Kidney (tissue), 13 donors: ENCODE measurements at regions not wholly inside any gene's neighbourhood (a gene's known extent, or its start where the extent isn't known, plus 50 kb on each side); places are given as distances from the start of the nearest gene placed in this dataset.

ENCODE experiments used
- DNase-seq, 5 donors: peaks; one replicate each; pipeline ENCODE4 v3.0.0-alpha.2; 2013 to 2020
- FAIRE-seq: peaks from 2 replicates; lab custom pipeline; 2012; peaks lifted over from hg19 to GRCh38; lab: Jason Lieb, UNC
- H3K27ac ChIP-seq, 2 donors: one replicate each; pipeline ENCODE4 v1.7.0; 2013; ENCODE audit warnings: low read depth in 2 of 2, low read length in 2 of 2, inconsistent platforms in 1 of 2
- H3K27me3 ChIP-seq: one replicate; pipeline ENCODE4 v1.7.1; 2013; ENCODE audit warnings: low read length, inconsistent platforms; ENCODE audit not compliant: control insufficient read depth, insufficient read depth
- H3K36me3 ChIP-seq, 3 donors: one replicate each; pipeline versions ENCODE4 v1.7.0 to v1.7.1; 2013; ENCODE audit warnings: low read length in 3 of 3, control low read depth in 1 of 3, inconsistent platforms in 1 of 3; ENCODE audit not compliant: insufficient read depth in 3 of 3, control insufficient read depth in 2 of 3
- H3K4me1 ChIP-seq, 3 donors: one replicate each; pipeline versions ENCODE4 v1.7.0 to v1.7.1; 2013; ENCODE audit warnings: low read length in 3 of 3, inconsistent platforms in 1 of 3, low read depth in 1 of 3; ENCODE audit not compliant: control insufficient read depth in 2 of 3, insufficient read depth in 2 of 3
- H3K4me3 ChIP-seq, 3 donors: one replicate each; pipeline versions ENCODE4 v1.7.0 to v1.8.1; 2013; ENCODE audit warnings: low read length in 3 of 3, control low read depth in 1 of 3, inconsistent platforms in 1 of 3
- H3K9ac ChIP-seq, 3 donors: one replicate each; pipeline versions ENCODE4 v1.7.0 to v1.7.1; 2013; ENCODE audit warnings: low read length in 3 of 3, control low read depth in 1 of 3, inconsistent platforms in 1 of 3
- H3K9me3 ChIP-seq, 3 donors: one replicate each; pipeline versions ENCODE4 v1.7.0 to v1.7.1; 2013; ENCODE audit warnings: low read length in 3 of 3, control low read depth in 1 of 3, inconsistent platforms in 1 of 3; ENCODE audit not compliant: control insufficient read depth in 2 of 3, insufficient read depth in 1 of 3
- intact Hi-C: fragments of 100-400 bp; cut with DNase I; formaldehyde crosslinking; loops from one replicate; pipeline ENCODE4 v1.11.1; 2022
- TF ChIP-seq, protein P1 (sequence below): IDR thresholded peaks from 3 replicates; pipeline ENCODE4 v1.5.1; 2012; ENCODE audit warnings: mild to moderate bottlenecking, moderate library complexity, borderline replicate concordance; ENCODE audit not compliant: insufficient read depth; ENCODE audit errors: extremely low read depth
- donor health status: control.
- donor health status: control.
- donor health status: control.
- donor health status: control.
- donor health status: control.
- donor health status: DM: yes; HTN: yes; CAD: no.
- donor health status: Normal renal cell carcinoma (clear cell type).

GRCh38 chr12:33313476-33313875, 126.1 kb downstream of the SYT10 start:
- H3K4me3 ChIP-seq = no peak overlapping the region
- TF ChIP-seq, protein P1, sequence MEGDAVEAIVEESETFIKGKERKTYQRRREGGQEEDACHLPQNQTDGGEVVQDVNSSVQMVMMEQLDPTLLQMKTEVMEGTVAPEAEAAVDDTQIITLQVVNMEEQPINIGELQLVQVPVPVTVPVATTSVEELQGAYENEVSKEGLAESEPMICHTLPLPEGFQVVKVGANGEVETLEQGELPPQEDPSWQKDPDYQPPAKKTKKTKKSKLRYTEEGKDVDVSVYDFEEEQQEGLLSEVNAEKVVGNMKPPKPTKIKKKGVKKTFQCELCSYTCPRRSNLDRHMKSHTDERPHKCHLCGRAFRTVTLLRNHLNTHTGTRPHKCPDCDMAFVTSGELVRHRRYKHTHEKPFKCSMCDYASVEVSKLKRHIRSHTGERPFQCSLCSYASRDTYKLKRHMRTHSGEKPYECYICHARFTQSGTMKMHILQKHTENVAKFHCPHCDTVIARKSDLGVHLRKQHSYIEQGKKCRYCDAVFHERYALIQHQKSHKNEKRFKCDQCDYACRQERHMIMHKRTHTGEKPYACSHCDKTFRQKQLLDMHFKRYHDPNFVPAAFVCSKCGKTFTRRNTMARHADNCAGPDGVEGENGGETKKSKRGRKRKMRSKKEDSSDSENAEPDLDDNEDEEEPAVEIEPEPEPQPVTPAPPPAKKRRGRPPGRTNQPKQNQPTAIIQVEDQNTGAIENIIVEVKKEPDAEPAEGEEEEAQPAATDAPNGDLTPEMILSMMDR = no peak
- intact Hi-C loops = no loop called here
- no peaks in the 10 kb centered on the region for H3K27me3 ChIP-seq
- DNase-seq (no peak), FAIRE-seq (no peak)
- H3K9me3 ChIP-seq = no peaks in the 10 kb centered on the region
- no peaks in the 10 kb centered on the region for H3K4me1 ChIP-seq
- no peak overlapping the region for H3K9ac ChIP-seq
- H3K27ac ChIP-seq = no peak overlapping the region
- no peaks in the 10 kb centered on the region for H3K36me3 ChIP-seq

GRCh38 chr12:33310471-33310870, 129.1 kb downstream of the SYT10 start:
- no peak for DNase-seq
- intact Hi-C loops = no loop called here
- no peak overlapping the region for H3K9ac ChIP-seq
- no peak for FAIRE-seq
- no peak overlapping the region for H3K4me3 ChIP-seq
- TF ChIP-seq, protein P1 = no peak
- H3K9me3 ChIP-seq = no peaks in the 10 kb centered on the region
- no peaks in the 10 kb centered on the region for H3K36me3 ChIP-seq
- no peak overlapping the region for H3K27ac ChIP-seq
- no peaks in the 10 kb centered on the region for H3K27me3 ChIP-seq
- H3K4me1 ChIP-seq = no peaks in the 10 kb centered on the region

DNA sequence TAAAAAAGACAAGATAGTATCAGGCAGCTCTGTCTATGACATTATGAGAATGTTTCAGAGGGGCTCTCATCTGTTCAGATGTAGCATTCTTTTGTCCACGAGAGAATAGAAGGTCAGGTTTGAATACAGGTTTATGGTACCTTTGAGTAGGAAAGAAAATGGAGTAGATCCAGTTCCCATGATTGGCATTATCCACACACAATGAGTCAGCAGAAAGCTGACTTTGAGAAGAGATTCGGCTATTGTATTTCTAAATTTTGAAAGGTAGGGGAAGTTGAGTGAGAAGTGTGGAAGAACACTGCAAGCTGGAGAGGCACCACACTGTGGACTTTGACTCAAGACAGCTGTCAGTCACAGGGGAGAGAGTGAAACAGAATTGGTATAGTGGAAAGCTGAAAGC, 135.4 kb downstream of the SYT10 start:
- H3K27me3 ChIP-seq = no peaks in the 10 kb centered on the region
- H3K4me1 ChIP-seq = no peaks in the 10 kb centered on the region
- no peak overlapping the region for H3K27ac ChIP-seq
- intact Hi-C loops = no loop called here
- no peak overlapping the region for H3K4me3 ChIP-seq
- FAIRE-seq = no peak
- H3K9ac ChIP-seq = no peak overlapping the region
- no peaks in the 10 kb centered on the region for H3K36me3 ChIP-seq
- peaks cover 0 to 2% (median 0%) of the 10 kb centered on the region in 3 donors for H3K9me3 ChIP-seq
- TF ChIP-seq, protein P1 = no peak
- DNase-seq = no peak

- Histone ChIP-seq H3K36me3 (no peaks in the 10 kb centered on the region), H3K9me3 (peaks cover 0 to 5% (median 0%) of the 10 kb centered on the region in 3 donors), H3K27ac (no peak overlapping the region), H3K4me1 (no peaks in the 10 kb centered on the region), H3K9ac (no peak overlapping the region), H3K27me3 (no peaks in the 10 kb centered on the region), H3K4me3 (no peak overlapping the region)
- no peak for DNase-seq
- no peak for FAIRE-seq
- TF ChIP-seq, protein P1 = no peak
- intact Hi-C loops = no loop called here
These were observed 143.1 kb downstream of the SYT10 start for GRCh38 chr12:33296529-33296928.
